Trophoblast cell (in vitro differentiated cells and primary cell): ENCODE measurements at regions not wholly inside any gene's neighbourhood (a gene's known extent, or its start where the extent isn't known, plus 50 kb on each side); places are given as distances from the start of the nearest gene placed in this dataset.

ENCODE experiments used
- DNase-seq, 2 donors: peaks; one replicate each; pipeline ENCODE4 v3.0.0-alpha.2; 2016
- H2AFZ ChIP-seq: 2 replicates; pipeline ENCODE4 v1.6.1; 2013; ENCODE audit warnings: low read length, moderate library complexity, mild to moderate bottlenecking; ENCODE audit not compliant: insufficient read depth, poor library complexity
- H2AK5ac ChIP-seq: 2 replicates; pipeline ENCODE4 v1.6.1; 2013; ENCODE audit warnings: mild to moderate bottlenecking, low read length
- H2BK120ac ChIP-seq: 2 replicates; pipeline ENCODE4 v1.6.1; 2013; ENCODE audit warnings: low read length, mild to moderate bottlenecking, moderate library complexity; ENCODE audit not compliant: insufficient read depth, poor library complexity
- H2BK12ac ChIP-seq: 2 replicates; pipeline ENCODE4 v1.6.1; 2013; ENCODE audit warnings: mild to moderate bottlenecking, low read length, moderate library complexity
- H2BK5ac ChIP-seq: 2 replicates; pipeline ENCODE4 v1.6.1; 2013; ENCODE audit warnings: low read length, low read depth, moderate library complexity, mild to moderate bottlenecking; ENCODE audit not compliant: poor library complexity
- H3K14ac ChIP-seq: 2 replicates; pipeline ENCODE4 v1.6.1; 2013; ENCODE audit warnings: mild to moderate bottlenecking, low read length
- H3K18ac ChIP-seq: 2 replicates; pipeline ENCODE4 v1.6.1; 2013; ENCODE audit warnings: mild to moderate bottlenecking, low read length
- H3K23ac ChIP-seq: 2 replicates; pipeline ENCODE4 v1.6.1; 2013; ENCODE audit warnings: low read length
- H3K27ac ChIP-seq: 2 replicates; pipeline ENCODE4 v1.5.1; 2013; ENCODE audit warnings: low read depth, mild to moderate bottlenecking, inconsistent platforms, low read length, moderate library complexity
- H3K27me3 ChIP-seq: 2 replicates; pipeline ENCODE4 v1.6.1; 2013; ENCODE audit warnings: inconsistent platforms, mild to moderate bottlenecking, low read length, moderate library complexity; ENCODE audit not compliant: insufficient read depth
- H3K36me3 ChIP-seq, 2 experiments: 1 replicate in 1 of 2; 2 replicates in 1 of 2; pipeline ENCODE4 v1.6.1; 2013; ENCODE audit warnings: low read length in 2 of 2, mild to moderate bottlenecking in 2 of 2, moderate library complexity in 1 of 2; ENCODE audit not compliant: insufficient read depth in 2 of 2, control insufficient read depth in 1 of 2
- H3K4ac ChIP-seq: 2 replicates; pipeline ENCODE4 v1.6.1; 2013; ENCODE audit warnings: low read depth, mild to moderate bottlenecking, low read length, moderate library complexity
- H3K4me1 ChIP-seq, 2 experiments: 1 replicate in 1 of 2; 2 replicates in 1 of 2; pipeline ENCODE4 v1.6.1; 2013; ENCODE audit warnings: low read length in 2 of 2, mild to moderate bottlenecking in 2 of 2, moderate library complexity in 1 of 2; ENCODE audit not compliant: insufficient read depth in 2 of 2, control insufficient read depth in 1 of 2
- H3K4me2 ChIP-seq: 2 replicates; pipeline ENCODE4 v1.6.1; 2013; ENCODE audit warnings: inconsistent platforms, mild to moderate bottlenecking, low read length, moderate library complexity
- H3K4me3 ChIP-seq: 2 replicates; pipeline ENCODE4 v1.5.1; 2013; ENCODE audit warnings: mild to moderate bottlenecking, low read depth, low read length, inconsistent platforms
- H3K79me1 ChIP-seq: one replicate; pipeline ENCODE4 v1.6.1; 2013; ENCODE audit warnings: low read length
- H3K79me2 ChIP-seq: 2 replicates; pipeline ENCODE4 v1.6.1; 2013; ENCODE audit warnings: low read length, mild to moderate bottlenecking; ENCODE audit not compliant: control insufficient read depth, insufficient read depth, poor library complexity
- H3K9ac ChIP-seq: 2 replicates; pipeline ENCODE4 v1.6.1; 2013; ENCODE audit warnings: mild to moderate bottlenecking, low read length
- H3K9me3 ChIP-seq: 2 replicates; pipeline ENCODE4 v1.6.1; 2013; ENCODE audit warnings: low read depth, mild to moderate bottlenecking, control low read depth, inconsistent platforms, low read length; ENCODE audit not compliant: insufficient read depth
- H4K12ac ChIP-seq: 2 replicates; pipeline ENCODE4 v1.6.1; 2013; ENCODE audit warnings: low read depth, mild to moderate bottlenecking, low read length, moderate library complexity
- H4K8ac ChIP-seq: 2 replicates; pipeline ENCODE4 v1.6.1; 2013; ENCODE audit warnings: low read depth, mild to moderate bottlenecking, low read length, moderate library complexity
- H4K91ac ChIP-seq: one replicate; pipeline ENCODE4 v1.6.1; 2013; ENCODE audit warnings: low read depth, mild to moderate bottlenecking, low read length, moderate library complexity
- WGBS: extraction: QIAGEN DNeasy Blood & Tissue Kit; methylation state at CpG from one replicate; pipeline ENCODE4 v1.1.7; 2013; ENCODE audit warnings: missing lambda C conversion rate; ENCODE audit not compliant: insufficient read length, insufficient coverage; ENCODE audit errors: extremely low coverage; 5-methylcytosine and 5-hydroxymethylcytosine counted together

DNA sequence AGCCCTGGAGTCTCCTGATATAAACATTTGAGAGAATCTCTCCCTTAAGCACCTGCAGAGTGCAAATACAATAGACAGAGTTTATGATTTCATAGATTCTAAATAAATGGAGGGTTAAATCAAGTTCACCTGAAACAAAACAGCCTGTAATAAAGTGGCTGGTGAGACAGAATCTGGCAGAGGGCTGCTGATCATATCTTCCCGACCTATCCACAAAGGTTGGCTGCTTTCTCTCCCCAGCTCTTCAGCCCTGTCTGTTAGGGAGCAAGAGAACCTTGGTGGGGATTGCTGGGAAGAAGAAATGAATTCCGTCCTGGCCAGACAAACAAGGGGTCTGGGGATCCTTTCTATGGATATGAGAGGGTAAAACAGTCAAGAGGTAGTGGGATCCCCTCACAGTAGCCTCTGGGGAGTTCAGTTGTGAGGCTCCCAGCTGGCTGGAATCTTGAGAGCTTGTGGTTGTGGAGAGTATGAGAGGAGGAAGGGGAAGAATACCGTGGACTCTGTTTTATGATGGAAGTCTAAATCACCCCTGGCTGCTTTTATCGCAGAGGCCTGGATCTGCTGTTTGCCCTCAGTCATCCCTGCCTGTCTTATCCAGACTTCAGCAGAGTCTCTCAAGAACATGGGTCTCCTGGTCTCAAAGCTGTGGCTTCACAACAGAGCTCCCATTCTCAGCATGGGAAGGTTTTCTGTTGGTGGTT, 451.3 kb downstream of the NTRK3 start:
- no CpG with 5 or more reads among the region's 4 CpGs for WGBS
- Histone ChIP-seq H4K12ac (no peak overlapping the region), H2AK5ac (no peak overlapping the region), H2BK12ac (no peak overlapping the region), H3K4me1 (no peaks in the 10 kb centered on the region), H2BK120ac (no peak overlapping the region), H3K14ac (no peak overlapping the region), H3K27me3 (no peaks in the 10 kb centered on the region), H3K4me3 (no peak overlapping the region), H3K27ac (no peak overlapping the region), H2BK5ac (no peak overlapping the region), H3K36me3 (no peaks in the 10 kb centered on the region), H3K4ac (no peak overlapping the region), H3K4me2 (no peak overlapping the region), H3K18ac (no peak overlapping the region), H2AFZ (no peak overlapping the region), H3K9me3 (no peaks in the 10 kb centered on the region), H3K23ac (no peak overlapping the region), H3K79me1 (no peaks in the 10 kb centered on the region), H4K8ac (no peak overlapping the region), H3K9ac (no peak overlapping the region), H3K79me2 (no peaks in the 10 kb centered on the region), H4K91ac (no peak overlapping the region)
- no peak for DNase-seq

DNA sequence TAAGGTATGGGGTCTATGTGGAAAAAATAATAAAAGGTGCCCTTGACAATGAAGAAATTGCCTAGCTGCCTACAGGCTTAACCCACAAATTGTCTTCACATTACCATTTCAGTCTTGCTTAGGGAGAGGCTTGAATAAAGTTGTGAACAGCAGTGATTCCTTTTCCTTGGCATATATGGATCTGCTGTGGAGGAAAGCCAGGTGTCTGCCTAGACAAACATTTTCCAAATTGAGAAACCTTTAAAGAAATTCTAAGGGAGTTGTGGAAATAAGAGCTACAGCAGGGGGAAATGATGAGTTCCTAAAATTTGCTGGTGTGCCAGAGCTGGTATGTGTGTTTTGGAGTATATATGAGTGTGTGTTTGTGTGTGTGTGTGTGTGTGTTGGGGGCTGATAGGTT, 452.1 kb downstream of the NTRK3 start:
- no peaks in the 10 kb centered on the region for H3K79me1 ChIP-seq
- no peak overlapping the region for H3K18ac ChIP-seq
- no peak overlapping the region for H3K23ac ChIP-seq
- no peak overlapping the region for H3K14ac ChIP-seq
- H3K4me2 ChIP-seq: no peak overlapping the region
- no peak overlapping the region for H2BK5ac ChIP-seq
- H2BK12ac ChIP-seq: no peak overlapping the region
- H3K79me2 ChIP-seq: no peaks in the 10 kb centered on the region
- DNase-seq: no peak
- no peak overlapping the region for H2AK5ac ChIP-seq
- no peaks in the 10 kb centered on the region for H3K27me3 ChIP-seq
- H3K4ac ChIP-seq: no peak overlapping the region
- H3K9me3 ChIP-seq: no peaks in the 10 kb centered on the region
- no peak overlapping the region for H4K8ac ChIP-seq
- H2AFZ ChIP-seq: no peak overlapping the region
- no peak overlapping the region for H2BK120ac ChIP-seq
- H3K4me3 ChIP-seq: no peak overlapping the region
- H4K12ac ChIP-seq: no peak overlapping the region
- no peaks in the 10 kb centered on the region for H3K36me3 ChIP-seq
- H3K27ac ChIP-seq: no peak overlapping the region
- H3K9ac ChIP-seq: no peak overlapping the region
- H4K91ac ChIP-seq: no peak overlapping the region
- no peaks in the 10 kb centered on the region for H3K4me1 ChIP-seq

DNA sequence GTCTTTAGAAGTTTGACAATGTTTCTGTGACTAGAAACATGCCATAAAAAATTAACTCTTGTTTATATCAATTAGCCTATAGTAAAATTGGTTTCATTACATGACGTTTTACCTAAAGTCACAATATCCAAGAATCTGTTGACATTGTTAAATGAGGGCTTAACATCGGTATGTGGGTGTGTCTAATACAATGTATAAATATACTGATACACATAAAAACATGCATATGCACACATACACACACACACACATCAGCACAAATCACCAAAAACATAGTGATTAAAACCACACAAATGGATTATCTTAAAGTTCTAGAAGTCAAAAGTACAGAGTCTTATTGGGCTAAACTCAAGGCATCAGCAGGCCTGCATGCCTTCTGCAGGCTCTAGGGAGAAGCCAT, 456.7 kb downstream of the NTRK3 start:
- DNase-seq: no peak
- Histone ChIP-seq H2AFZ (no peak overlapping the region), H3K9me3 (no peaks in the 10 kb centered on the region), H3K14ac (no peak overlapping the region), H3K36me3 (no peaks in the 10 kb centered on the region), H3K4ac (no peak overlapping the region), H3K9ac (no peak overlapping the region), H3K27ac (no peak overlapping the region), H3K4me2 (no peak overlapping the region), H4K8ac (no peak overlapping the region), H3K79me1 (no peaks in the 10 kb centered on the region), H2BK12ac (no peak overlapping the region), H4K12ac (no peak overlapping the region), H2AK5ac (no peak overlapping the region), H3K23ac (no peak overlapping the region), H4K91ac (no peak overlapping the region), H2BK120ac (no peak overlapping the region), H2BK5ac (no peak overlapping the region), H3K4me1 (no peaks in the 10 kb centered on the region), H3K27me3 (no peaks in the 10 kb centered on the region), H3K18ac (no peak overlapping the region), H3K79me2 (no peaks in the 10 kb centered on the region), H3K4me3 (no peak overlapping the region)
- no CpG with 5 or more reads among the region's 2 CpGs for WGBS

DNA sequence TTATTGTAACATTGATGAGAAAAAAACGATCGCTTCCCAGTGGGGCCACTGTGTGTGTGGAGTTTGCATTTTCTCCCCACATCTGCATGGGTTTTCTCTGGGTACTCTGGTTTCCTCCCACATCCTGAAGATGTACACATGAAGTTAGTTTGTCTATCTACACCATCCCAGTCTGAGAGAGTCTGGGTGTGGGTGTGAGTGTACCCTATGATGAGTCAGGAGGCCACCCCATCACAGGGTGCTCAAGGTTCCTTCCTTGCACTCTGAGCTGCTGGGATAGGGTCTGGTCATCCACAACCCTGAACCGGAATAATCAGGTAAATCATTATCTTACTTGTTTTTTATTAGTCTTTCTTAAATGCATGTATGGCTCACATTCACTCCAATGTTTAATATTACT, 457.1 kb downstream of the NTRK3 start:
- Histone ChIP-seq H3K4me3 (no peak overlapping the region), H4K8ac (no peak overlapping the region), H3K23ac (no peak overlapping the region), H3K27me3 (no peaks in the 10 kb centered on the region), H3K36me3 (no peaks in the 10 kb centered on the region), H3K79me2 (no peaks in the 10 kb centered on the region), H3K14ac (no peak overlapping the region), H2BK5ac (no peak overlapping the region), H2AFZ (no peak overlapping the region), H3K4me2 (no peak overlapping the region), H2AK5ac (no peak overlapping the region), H4K91ac (no peak overlapping the region), H3K4me1 (no peaks in the 10 kb centered on the region), H3K9me3 (no peaks in the 10 kb centered on the region), H4K12ac (no peak overlapping the region), H2BK12ac (no peak overlapping the region), H3K18ac (no peak overlapping the region), H3K4ac (no peak overlapping the region), H3K79me1 (no peaks in the 10 kb centered on the region), H2BK120ac (no peak overlapping the region), H3K27ac (no peak overlapping the region), H3K9ac (no peak overlapping the region)
- DNase-seq: no peak
- WGBS: no CpG with 5 or more reads among the region's 3 CpGs
